ENCODE measurements at regions not wholly inside any gene's neighbourhood (a gene's known extent, or its start where the extent isn't known, plus 50 kb on each side); places are given as distances from the start of the nearest gene placed in this dataset.

DNA sequence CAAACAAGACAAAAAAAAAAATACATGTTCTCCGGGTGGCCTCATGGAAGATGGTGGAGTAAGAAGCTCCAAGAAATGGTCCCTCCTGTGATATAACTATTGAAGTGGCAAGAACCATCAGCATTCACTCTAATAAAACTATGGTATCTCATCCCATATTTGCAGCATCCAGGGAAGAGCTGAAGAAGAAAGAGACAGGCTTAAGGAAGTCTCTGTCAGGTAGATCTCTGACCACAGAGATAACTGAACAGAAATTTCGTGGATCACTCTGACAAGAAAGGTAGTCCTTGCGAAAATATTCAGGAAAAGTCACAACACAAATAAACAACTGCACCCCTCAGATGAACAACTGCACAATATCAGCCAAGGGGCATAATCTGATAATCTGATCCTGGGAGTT is 54.6 kb upstream of the IGLL5 start:
- TF ChIP-seq, protein P1, sequence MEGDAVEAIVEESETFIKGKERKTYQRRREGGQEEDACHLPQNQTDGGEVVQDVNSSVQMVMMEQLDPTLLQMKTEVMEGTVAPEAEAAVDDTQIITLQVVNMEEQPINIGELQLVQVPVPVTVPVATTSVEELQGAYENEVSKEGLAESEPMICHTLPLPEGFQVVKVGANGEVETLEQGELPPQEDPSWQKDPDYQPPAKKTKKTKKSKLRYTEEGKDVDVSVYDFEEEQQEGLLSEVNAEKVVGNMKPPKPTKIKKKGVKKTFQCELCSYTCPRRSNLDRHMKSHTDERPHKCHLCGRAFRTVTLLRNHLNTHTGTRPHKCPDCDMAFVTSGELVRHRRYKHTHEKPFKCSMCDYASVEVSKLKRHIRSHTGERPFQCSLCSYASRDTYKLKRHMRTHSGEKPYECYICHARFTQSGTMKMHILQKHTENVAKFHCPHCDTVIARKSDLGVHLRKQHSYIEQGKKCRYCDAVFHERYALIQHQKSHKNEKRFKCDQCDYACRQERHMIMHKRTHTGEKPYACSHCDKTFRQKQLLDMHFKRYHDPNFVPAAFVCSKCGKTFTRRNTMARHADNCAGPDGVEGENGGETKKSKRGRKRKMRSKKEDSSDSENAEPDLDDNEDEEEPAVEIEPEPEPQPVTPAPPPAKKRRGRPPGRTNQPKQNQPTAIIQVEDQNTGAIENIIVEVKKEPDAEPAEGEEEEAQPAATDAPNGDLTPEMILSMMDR (conservative IDR thresholded peaks at IDR 0.05): no peak
- no peak overlapping the region for H3K27ac ChIP-seq

DNA sequence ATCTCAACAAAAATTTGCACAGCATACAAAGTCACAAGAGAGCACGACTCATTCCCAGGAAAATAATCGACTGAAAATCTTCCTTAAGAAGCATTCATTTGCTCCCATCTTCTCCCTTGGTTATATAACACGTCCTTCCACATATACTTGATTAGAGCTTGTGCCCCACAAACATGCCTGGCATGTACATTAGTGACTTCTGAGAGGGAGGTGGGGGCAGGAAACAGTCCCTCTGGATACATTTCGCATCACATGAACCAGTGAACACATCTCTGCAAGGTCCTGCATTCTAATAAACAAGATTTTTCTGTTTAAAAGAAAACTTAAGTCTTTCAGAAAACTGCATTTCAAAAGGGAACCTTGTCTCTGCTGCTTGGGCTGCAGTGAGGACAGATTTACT is 54.1 kb upstream of the IGLL5 start:
- H3K27ac ChIP-seq: no peak overlapping the region
- TF ChIP-seq, protein P1 (conservative IDR thresholded peaks at IDR 0.05): no peak

DNA sequence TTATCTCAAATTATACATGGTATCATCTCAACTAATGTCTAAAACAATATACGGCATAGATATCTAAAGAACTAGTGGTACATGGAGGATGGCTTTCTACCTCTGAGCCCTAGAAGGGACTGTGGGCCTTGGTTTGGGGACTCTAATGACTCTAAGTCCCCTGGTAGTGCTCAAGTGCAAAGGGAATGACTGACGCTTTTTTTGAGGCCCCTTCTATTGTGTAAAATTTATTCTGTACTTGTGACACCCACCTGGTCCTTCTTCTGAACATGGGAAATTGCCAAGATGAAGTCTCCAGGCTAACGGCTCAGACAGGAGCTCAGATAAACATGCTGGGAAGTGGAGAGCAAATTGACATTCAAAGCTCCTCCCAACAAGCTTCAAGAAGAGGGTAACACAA is 53.4 kb upstream of the IGLL5 start:
- no peak overlapping the region for H3K27ac ChIP-seq
- TF ChIP-seq, protein P1 (conservative IDR thresholded peaks at IDR 0.05): no peak

- TF ChIP-seq, protein P1 (conservative IDR thresholded peaks at IDR 0.05): no peak
- no peak overlapping the region for H3K27ac ChIP-seq
Measured at GRCh38 chr22:22834783-22835182, 52.8 kb upstream of the IGLL5 start.

DNA sequence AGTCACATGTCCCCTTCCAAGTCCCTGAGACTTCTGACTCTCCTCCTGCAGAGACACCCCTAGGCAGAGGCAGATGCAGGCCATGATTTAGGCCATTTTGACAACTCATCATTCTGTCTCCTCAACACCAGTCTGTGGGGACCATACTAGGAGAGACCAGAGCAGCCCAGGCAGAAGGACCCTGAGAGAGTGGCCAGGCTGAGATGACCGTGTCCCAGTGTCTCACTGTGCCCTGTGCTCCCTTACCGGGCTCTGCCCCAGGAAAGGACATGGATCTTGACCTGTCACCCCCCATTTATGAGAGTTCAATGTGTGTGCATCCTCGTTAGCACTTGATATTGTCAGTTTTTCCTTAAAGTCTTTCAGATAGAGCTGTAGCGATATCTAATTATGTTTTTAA is 52.4 kb upstream of the IGLL5 start:
- no peak overlapping the region for H3K27ac ChIP-seq
- TF ChIP-seq, protein P1 (conservative IDR thresholded peaks at IDR 0.05): no peak

DNA sequence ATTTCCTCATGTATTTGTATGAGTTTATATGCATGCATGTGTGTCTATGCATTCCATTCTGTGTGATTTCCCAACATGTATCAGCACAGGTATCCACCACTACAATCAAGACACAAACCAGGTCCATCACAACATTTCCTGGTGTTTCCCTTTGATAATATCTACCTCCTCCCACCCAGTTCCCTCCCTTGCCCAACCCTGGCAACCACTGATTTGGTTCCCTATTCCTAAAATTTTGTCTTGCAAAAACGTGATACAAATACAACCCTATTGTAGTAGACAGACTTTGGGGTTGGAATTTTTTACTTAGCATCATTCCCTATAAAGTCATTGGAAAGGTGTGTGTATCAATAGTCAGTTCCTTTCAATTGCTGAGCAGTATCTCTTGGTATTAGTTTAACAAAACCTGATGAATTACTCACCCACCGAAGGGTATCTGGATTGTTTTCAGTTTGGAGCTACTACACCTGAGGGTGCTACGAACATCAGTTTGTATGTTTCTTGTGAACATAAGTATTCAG is 51.8 kb upstream of the IGLL5 start:
- H3K27ac ChIP-seq: no peak overlapping the region
- TF ChIP-seq, protein P1 (conservative IDR thresholded peaks at IDR 0.05): no peak

- TF ChIP-seq, protein P1 (conservative IDR thresholded peaks at IDR 0.05): no peak
- no peak overlapping the region for H3K27ac ChIP-seq
Measured at GRCh38 chr22:22836635-22837034, 51.0 kb upstream of the IGLL5 start.
